OCI-M2 (cell line): ENCODE measurements at regions not wholly inside any gene's neighbourhood (a gene's known extent, or its start where the extent isn't known, plus 50 kb on each side); places are given as distances from the start of the nearest gene placed in this dataset.

Source experiments
- DNase-seq: peaks from one replicate; lab custom pipeline; 2025; ENCODE audit not compliant: unreplicated experiment; lab: John Stamatoyannopoulos, UW

DNA sequence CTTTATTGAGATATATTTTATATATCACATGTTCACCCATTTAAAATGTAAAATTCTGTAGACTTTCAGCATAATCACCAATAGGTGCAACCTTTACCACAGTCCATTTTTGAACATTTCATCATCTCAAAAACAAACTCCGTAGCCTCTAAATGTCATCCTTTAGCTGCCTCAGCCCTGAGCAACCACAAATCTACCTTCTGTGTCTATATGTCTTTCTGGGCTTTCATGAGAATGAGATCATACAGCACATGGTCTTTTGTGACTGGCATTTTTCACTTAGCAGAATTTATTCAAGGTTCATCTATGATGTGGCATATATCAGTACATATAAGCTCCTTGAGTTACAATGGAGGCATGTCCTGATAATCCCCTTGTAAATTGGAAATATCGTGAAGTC lies 320.5 kb downstream of the ETS1 start:
- no peak for DNase-seq

- DNase-seq = no peak
Observed at GRCh38 chr11:128262463-128263345, 324.7 kb downstream of the ETS1 start.

GRCh38 chr11:128261011-128261421 lies 326.3 kb downstream of the ETS1 start:
- no peak for DNase-seq

GRCh38 chr11:128260398-128260797 lies 327.0 kb downstream of the ETS1 start:
- DNase-seq = no peak

DNA sequence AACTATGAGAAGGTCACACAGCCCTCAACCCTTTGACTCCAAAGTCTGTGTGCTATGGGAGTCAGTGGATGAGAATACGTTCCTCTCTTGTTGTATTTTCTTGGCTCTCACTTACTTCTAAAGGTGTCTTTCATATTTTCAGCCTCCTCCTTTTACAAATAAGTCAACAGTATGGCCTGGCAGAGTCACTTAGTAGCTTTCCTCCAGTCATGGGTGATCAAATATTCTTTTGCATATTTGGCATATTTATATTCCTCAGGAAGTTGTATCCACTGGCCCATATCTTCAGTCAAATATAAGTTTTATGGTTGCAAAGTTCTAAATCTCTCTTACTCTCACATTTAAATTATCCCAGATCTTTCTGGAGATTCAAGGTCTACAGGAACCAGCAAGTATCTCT lies 327.5 kb downstream of the ETS1 start:
- no peak for DNase-seq

DNA sequence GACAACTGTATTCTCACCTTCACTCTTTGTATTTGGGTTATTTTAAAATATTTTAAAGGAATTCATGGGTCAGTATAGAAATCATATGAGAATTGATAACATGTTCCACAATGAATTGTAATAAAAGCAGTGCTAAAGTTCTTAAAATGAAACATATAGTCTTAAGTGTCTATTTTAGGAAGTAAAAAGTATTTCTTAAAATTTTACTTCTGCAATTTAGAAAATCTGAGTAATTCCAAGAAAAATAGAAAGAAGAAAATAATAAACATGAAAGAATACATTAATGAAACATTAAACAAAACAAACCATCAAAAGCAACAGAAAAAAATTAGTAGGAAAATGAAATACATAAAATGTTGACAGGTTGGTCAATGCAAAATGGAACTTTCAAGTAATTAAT lies 332.4 kb downstream of the ETS1 start:
- no peak for DNase-seq

- DNase-seq = no peak
Observed at GRCh38 chr11:128251140-128251539, 336.2 kb downstream of the ETS1 start.

- no peak for DNase-seq
Observed at GRCh38 chr11:128250482-128250881, 336.9 kb downstream of the ETS1 start.

- no peak for DNase-seq
Observed at GRCh38 chr11:128246810-128247594, 340.4 kb downstream of the ETS1 start.

DNA sequence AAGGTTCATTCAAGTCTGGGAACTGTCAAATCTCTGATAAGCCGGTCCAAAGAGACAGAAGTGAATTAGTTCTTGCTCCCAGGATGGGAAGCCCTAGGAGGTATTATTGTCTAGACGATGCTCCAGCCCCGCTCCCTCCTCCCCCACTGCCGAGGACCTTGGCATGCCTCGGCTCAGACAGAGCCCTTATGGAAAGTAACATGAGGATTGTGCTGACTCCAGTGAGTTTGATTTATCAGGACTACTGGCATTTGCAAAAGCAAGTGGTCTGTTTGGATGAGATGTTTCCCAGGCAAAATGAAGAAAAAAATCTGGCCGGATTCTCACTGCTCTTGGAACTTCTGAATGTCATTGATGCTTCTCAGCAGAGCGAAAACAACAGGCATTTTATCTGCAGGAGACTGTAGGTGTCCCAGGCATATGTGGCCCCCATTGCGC lies 341.0 kb downstream of the ETS1 start:
- DNase-seq = no peak

DNA sequence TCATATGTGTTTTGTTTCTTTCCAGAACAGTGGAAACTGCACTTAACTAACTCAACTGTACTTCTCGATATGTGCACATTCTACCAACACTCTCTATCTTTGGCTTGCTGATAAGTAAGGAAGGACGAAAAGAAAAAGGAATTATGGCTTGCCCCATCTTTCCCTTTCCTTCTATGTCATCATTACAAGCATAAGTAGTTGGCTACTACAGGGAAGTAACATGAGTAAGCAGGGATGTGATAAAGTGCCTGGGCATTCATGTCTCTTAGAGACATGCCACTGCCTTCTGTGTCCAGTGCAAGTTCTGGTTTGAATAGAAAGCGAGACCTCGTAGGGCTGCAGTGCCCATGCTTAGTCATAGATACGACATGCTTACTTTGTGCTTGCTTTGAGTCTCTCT lies 342.5 kb downstream of the ETS1 start:
- no peak for DNase-seq

DNA sequence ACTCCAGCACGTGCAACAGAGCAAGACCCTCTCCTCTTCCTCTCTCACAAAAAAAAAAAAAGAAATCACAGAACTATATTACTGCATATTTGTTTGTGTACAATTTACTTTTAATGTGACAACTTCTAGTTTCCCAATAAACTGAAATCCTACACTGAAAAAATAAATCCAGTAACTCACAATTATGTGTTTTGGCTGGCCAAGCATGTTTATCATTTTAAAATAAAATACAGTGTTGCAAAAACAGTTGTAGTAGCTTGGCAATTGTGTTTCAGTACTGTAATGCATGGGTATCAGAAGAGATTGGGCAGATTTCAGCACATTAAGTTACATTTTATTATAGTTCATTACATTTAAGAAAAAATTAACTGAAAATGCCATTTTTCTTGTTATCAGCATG lies 344.9 kb downstream of the ETS1 start:
- DNase-seq = no peak

- no peak for DNase-seq
Observed at GRCh38 chr11:128240546-128240945, 346.8 kb downstream of the ETS1 start.

DNA sequence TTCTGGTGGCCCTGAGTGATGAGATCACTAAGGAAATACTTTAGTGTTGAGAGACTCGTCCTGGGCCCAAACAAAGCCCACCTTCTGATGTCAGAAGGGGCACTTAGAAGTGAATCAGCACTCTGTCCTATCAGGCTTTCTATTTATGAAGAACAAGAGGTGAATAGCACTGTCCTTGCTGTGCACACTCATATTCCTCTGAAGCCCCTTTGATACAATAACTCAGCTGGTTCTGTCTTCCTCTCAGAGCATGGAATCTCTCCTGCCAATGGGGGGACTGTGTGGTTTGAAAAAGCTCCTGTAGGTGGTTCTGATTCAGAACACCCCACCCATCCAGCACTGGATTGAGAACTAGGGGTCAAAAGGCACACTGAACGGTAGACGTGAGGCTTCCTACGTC lies 348.1 kb downstream of the ETS1 start:
- no peak for DNase-seq

DNA sequence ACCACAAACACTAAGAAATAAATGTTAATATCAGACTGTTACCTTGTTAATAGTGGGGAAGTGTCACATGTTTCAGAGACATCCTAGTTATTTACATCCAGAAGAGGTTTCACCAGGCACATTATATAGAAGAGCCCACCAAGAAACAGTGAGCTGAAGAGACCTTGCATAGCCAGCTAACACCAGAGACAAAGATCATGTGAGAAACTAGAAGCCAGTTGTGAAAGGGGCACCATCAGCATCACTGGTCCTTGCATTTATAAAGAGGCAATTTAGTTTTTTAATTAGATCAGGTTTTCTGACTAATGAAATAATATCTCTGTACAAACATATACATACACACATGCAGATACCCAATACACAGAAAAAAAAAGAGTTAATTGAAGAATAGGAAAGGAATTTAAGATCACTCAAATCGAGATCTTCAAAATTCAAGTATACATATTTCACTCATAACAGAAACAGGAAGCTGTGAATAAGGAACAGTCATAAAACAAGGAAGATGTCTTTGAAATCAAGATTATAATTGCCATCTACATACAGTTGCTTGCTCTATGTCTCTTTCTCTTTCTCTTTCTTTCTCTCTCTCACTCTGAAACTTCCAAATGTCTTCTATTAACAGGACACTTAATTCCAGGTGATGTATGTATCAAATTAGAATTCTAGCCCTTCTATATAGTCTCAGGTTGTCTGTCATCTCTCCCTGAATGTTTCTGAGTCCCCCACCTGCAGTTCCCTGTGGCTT lies 348.7 kb downstream of the ETS1 start:
- no peak for DNase-seq

DNA sequence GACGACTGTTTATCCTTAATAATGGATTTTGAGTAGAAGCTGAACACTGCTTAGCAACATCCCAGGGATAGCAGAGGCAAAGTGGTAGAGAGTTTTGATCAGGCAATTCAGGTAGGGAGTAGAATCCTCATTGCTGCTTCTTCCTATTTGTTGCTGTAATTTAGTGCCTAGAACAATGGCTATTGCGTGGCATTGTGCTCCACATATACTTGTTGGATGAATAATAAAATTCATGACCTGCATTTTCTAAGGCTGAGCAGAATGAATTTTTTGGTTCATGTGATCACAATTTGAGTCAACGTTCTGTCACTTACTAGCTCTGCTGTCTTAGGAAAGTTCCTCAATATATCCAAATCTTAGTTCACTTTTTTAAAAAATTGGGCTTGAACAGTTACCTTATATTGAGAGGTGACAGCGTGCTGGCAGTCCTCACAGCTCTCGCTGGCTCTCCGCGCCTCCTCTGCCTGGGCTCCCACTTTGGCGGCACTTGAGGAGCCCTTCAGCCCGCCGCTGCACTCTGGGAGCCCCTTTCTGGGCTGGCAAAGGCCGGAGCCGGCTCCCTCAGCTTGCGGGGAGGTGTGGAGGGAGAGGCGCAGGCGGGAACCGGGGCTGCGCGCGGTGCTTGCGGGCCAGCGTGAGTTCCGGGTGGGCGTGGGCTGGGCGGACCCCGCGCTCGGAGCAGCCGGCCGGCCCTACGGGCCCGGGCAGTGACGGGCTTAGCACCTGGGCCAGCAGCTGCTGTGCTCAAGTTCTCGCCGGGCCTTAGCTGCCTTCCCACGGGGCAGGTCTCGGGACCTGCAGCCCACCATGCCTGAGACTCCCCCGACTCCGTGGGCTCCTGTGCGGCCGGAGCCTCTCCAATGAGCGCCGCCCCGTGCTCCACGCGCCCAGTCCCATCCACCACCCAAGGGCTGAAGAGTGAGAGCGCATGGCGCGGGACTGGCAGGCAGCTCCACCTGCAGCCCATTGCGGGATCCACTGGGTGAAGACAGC lies 350.6 kb downstream of the ETS1 start:
- no peak for DNase-seq

DNA sequence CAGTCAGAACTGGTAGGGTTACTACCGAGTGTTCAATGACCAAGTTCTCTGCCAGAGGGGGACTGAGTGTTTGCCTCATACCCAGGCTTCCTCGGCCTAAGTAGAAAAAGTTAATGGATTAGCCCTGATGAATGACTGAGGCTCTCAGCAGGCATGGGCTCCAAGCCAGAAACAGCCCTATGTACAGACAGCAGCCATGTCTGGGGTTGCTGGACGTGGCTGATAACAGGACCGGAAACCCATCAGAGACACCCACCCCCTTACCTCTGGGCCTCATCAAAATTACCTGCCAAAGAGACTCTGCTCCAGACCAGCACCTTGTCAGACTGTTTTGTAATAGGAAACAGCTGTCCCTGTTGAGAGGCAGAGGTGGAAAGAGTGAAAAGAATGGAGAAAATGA lies 351.4 kb downstream of the ETS1 start:
- no peak for DNase-seq

DNA sequence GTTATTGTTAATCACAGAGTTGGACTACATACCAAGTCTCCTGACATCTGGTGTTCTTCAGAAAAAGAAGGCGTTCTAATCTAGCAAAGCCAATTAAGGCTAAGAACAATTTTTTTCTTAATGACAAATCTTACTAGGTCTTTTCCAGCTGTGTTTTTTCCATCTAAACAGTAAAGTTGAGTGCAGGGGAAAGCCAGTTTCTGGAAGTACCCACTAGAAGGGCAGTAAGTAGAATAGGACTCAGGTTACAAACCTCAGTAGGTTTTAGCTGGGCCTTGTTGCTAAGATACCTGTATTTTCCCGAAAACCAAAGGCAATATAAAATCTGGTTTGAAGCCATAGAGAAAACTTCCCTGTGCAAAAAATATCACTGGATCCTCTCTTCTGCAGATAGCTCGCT lies 351.9 kb downstream of the ETS1 start:
- no peak for DNase-seq

DNA sequence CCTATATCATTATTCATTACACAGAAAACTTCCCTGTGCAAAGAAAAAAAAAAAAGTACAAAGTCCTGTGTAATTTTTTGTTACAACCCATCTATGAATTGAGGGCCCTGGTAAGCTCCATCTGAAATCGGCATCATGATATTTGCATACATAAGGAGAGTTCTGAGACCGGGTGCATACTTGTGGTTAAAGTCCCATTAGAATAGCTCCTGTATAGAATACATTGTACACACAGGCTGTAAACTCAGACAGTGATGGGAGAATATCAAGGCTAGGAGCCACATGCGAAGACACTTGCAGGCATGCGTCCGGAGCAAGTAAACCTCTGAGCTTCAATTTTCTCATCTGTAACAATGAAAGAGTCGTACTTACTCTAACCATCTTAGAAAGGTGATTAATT lies 353.2 kb downstream of the ETS1 start:
- no peak for DNase-seq

GRCh38 chr11:128232588-128232987 lies 354.8 kb downstream of the ETS1 start:
- no peak for DNase-seq
